ENCODE measurements at regions not wholly inside any gene's neighbourhood (a gene's known extent, or its start where the extent isn't known, plus 50 kb on each side); places are given as distances from the start of the nearest gene placed in this dataset.

DNA sequence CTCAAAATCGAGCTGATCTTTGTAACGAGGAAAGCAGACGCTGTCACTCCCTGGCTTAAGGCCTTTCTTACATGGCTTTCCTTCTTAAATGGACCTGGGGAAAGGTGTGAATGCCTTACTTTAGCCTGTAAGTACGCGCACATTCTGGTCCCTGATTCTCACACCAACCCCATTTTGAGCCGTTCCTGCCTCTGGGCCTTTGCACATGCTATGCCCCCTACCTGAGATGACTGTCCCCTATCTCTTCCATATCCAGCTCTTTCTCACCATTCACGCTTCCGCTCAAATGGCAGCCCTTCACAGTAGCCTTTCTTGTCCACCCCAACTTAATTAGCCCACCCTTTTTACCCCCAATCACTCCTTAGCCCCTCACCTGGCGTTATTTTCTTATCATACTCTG, 496.7 kb downstream of the SHQ1 start:
- FAIRE-seq = no peak

GRCh38 chr3:72350761-72351505, 497.3 kb downstream of the SHQ1 start:
- DNase-seq (ENCODE audit: insufficient read length, low spot score) (no peak), FAIRE-seq (no peak)

More for the DNA sequence above, 496.7 kb downstream of the SHQ1 start:
- no peak for DNase-seq (ENCODE audit: insufficient read length, low spot score)

GRCh38 chr3:72348357-72348756, 499.9 kb downstream of the SHQ1 start:
- no peak for DNase-seq (ENCODE audit: insufficient read length, low spot score)
- FAIRE-seq = no peak

- DNase-seq (ENCODE audit: insufficient read length, low spot score) (peak; percentile 61), FAIRE-seq (no peak)
These were observed 500.4 kb downstream of the SHQ1 start for GRCh38 chr3:72347819-72348319.

DNA sequence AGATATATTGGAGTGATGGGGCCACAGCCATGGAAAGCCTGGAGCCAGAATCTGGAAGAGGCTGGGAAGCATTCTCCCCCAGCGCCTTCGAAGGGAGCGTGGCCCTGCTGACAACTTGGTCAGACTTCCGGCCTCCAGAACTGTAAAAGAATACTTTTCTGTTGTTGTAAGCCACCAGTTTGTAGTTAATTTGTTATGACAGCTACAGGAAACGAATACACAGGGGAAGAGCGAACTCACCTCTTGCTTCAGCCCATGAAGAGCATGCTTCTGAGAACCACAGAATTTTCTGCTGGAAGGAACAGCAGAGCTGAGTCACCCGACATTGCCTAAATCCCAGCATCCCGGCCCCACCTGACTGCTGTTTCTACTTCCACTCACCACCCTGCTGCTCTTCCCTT, 501.7 kb downstream of the SHQ1 start:
- peak; percentile 80 for FAIRE-seq

DNA sequence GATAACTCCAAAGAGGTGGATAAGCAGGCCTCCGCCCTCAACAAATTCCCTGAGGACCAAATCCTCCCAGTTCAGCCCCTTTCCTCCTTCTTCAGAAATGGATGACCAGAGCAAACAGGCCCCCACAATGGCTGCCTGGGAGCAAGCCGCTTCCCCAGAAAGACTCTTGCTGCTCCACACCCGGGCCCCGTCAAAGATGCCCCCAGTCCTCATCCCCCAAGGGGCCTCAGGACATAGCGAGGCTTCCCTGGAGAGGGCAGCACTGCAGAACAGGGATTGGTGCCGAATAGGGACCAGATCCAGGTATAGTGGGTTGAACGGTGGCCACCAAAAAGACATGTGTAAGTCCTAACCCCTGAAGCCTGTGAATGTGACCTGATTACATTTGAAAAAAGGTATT, 502.3 kb downstream of the SHQ1 start:
- FAIRE-seq (no peak), DNase-seq (ENCODE audit: insufficient read length, low spot score) (no peak)

More for the DNA sequence above, 501.7 kb downstream of the SHQ1 start:
- DNase-seq (ENCODE audit: insufficient read length, low spot score) = peak; percentile 64

DNA sequence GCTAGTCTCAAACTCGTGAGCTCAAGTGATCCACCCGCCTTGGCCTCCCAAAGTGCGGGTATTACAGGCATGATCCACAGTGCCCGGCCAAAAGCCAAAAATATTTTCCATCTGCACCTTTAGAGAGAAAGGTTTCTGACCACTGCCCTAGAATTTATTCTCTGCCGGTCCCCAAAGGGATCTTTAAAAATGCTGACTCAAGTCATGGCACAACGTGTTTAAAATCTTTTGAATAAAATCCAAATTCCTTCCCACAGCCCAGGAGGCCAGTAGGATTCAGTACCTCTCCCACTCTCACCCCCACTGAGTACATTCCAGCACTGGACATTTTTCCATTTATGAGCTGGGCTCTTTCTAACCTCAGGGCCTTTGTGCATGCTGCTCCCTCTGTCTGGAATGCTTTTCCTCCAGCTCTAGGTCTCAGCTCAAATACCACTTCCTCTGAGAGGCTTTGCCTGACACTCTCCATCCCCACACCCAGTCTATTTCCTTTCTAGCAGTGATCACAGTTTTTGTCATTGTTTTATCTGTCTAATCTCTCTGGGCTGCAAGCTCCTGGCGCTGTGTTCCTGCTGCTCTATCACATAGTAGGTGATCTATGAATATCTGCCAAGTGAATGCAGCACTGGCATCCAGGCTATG, 502.9 kb downstream of the SHQ1 start:
- no peak for DNase-seq (ENCODE audit: insufficient read length, low spot score)
- peak; percentile 13 for FAIRE-seq

- DNase-seq (ENCODE audit: insufficient read length, low spot score) (no peak), FAIRE-seq (no peak)
These were observed 503.6 kb downstream of the SHQ1 start for GRCh38 chr3:72344647-72345046.

GRCh38 chr3:72344236-72344635, 504.0 kb downstream of the SHQ1 start:
- DNase-seq (ENCODE audit: insufficient read length, low spot score) = no peak
- FAIRE-seq = no peak

DNA sequence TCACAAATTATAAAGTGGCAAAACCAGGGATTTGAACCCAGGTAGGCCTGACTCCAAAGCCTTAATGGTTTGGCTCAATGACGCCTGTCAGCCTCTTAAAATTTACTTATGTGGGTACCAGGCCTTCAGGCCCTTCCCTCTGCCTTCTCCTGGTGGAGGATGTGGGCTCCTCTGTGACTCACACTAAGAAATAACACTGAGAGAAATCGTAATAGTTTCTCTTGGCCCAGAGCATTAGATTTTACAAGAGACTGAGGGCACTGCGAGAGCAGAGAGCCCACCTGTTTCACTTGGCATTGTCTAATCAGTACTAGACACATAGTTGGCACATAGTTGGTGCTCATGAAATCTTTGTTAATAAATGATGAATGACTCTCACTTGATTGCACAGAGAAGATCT, 505.2 kb downstream of the SHQ1 start:
- FAIRE-seq (no peak), DNase-seq (ENCODE audit: insufficient read length, low spot score) (no peak)

DNA sequence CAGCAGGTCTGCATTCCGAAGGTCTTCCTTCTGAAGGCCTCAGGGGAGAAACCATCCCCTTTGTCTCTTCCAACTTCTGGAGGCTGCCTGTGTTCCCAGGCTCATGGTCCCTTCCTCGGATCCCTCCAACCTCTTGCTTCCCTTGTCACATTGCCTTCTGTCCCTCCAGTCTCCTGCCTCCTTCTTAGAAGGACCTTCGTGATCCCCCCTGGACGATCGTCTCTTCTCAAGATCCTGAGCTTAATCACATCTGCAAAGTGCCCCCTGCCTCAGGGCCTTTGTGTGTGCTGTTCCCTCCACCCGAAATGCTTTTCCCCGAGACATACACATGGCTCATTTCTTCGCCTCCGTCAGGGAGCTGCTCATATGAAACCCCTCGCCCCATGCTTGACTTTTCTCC, 505.8 kb downstream of the SHQ1 start:
- no peak for FAIRE-seq
- no peak for DNase-seq (ENCODE audit: insufficient read length, low spot score)

- DNase-seq (ENCODE audit: insufficient read length, low spot score) (no peak), FAIRE-seq (no peak)
These were observed 506.3 kb downstream of the SHQ1 start for GRCh38 chr3:72341920-72342319.

GRCh38 chr3:72341380-72341770, 506.9 kb downstream of the SHQ1 start:
- DNase-seq (ENCODE audit: insufficient read length, low spot score) = no peak
- FAIRE-seq = no peak

GRCh38 chr3:72340476-72341379, 507.5 kb downstream of the SHQ1 start:
- no peak for FAIRE-seq
- DNase-seq (ENCODE audit: insufficient read length, low spot score) = no peak

DNA sequence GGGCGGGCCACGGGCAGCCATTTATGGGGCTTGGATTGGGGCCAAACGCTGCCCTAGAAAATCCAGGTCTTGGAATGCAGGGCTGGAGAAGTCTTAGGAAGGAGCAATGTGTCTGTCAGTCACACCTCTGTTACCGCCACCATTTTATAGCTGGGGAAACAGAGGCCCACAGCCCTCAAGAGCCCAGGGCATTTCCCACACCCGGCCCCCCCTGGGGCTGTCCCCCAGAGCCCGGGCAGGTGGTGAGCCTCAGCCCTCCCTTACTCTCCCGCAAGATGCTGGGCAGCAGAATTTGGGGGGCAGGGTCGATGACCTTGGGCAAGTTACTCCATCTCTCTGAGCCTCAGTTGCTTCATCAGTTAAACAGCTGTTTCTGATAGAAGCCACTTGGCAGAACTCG, 508.2 kb downstream of the SHQ1 start:
- FAIRE-seq = no peak
- DNase-seq (ENCODE audit: insufficient read length, low spot score) = no peak

GRCh38 chr3:72339670-72340030, 508.6 kb downstream of the SHQ1 start:
- FAIRE-seq (no peak), DNase-seq (ENCODE audit: insufficient read length, low spot score) (no peak)

DNA sequence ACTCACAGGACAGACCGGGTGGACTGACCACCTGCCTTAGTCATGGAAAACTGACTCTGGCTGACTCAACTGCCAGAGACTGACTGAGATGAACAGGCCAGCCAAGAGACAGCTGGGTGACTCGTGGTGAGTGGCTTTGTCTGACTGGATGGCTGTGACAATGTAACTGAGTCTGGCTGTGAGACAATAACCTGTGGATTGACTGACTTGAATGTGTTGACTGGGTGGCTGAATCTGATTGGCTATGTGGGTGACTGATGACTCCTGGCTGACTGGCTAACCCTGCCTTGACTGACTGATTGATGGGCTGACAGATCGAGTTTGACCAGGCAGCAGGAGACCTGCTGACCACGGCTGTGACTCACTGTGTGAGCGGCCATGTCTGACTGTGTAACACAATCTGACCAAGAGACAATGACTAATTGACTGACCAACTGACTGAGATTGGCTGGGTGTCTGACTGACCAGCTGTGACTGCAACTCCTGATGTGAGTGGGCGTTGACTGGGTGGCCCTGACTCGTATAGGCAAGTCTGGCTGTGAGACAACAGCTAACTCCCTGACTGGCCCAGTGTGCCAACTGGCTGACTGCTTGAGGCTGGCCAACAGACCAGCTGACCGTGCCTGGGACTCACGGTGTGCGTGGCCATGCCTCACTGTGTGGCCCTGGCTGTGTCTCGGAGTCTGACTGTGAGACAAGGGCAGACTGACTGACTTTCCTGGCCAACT, 509.1 kb downstream of the SHQ1 start:
- DNase-seq (ENCODE audit: insufficient read length, low spot score) = peak; percentile 89
- FAIRE-seq = peak; percentile 99

- no peak for DNase-seq (ENCODE audit: insufficient read length, low spot score)
- peak; percentile 74 for FAIRE-seq
These were observed 509.9 kb downstream of the SHQ1 start for GRCh38 chr3:72338082-72338941.

GRCh38 chr3:72337480-72337855, 510.8 kb downstream of the SHQ1 start:
- no peak for DNase-seq (ENCODE audit: insufficient read length, low spot score)
- no peak for FAIRE-seq

Data from HTR-8/SVneo (cell line).